ENCODE measurements at regions not wholly inside any gene's neighbourhood (a gene's known extent, or its start where the extent isn't known, plus 50 kb on each side); places are given as distances from the start of the nearest gene placed in this dataset.

DNA sequence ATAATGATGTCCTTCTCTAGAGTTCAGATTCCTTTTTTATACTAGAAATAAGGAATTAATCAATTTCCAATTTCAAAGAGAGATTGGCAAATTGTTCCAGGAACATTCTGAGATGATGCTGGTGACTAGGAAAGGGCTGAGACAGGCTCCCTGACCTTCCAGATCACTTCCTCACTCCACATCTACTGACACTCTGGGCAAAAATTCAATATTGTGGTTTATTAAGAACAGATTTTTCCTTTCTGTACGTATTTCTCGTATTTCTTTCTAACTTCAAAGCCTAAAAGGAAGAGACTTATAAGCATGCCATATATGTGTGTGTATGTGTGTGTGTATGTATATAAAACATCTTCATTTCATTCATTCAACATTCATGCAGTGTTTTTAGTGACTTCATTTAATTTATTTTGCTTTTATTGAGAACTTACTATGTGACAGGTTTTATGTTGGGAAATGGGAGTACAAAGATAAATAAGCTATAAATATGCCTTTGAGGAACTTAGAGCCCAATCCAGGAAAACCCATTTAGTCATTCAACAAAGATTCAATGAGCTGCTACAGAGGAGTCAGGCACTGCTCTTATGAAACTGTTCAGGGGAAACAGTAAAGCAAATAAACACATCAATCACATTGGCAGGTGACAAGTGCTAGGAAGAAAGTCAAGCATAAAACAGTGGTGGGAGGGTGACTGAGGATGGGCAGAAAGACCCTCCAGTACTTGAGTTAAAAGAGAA lies 137.9 kb downstream of the RDH14 start:
- no peak for DNase-seq

DNA sequence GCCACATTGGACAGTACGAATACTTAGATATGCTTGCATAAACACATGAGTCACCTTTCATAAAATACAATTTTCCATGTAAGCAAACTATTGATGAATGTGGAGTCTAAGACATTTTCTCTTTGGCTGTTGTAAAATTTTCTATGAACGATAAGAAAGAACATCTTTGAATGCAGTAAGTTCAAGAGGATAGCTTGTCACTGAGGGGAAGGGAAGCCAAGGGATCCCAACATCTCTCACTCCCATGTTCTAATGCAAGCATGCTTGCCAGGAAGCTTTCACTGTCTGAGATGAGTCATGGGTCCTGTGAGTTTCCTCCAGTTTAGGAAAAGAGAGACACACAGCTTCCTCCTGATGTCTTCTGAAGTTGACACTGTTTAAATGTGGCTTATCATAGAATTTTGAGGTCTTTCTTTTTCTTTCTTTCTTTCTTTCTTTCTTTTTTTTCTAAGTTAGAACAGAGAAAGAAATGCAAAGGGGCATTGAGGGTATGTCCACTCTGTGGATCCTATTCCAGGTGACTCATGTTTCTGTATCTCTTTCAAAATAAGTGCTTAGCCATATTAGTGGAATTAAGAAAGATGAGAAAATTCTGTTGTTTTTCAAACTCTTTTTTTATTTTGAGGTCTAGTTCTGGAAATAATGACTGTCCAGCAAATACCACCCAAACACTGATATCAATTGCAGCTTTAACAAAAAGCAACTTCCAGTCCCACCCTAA lies 146.6 kb downstream of the RDH14 start:
- peak; percentile 50 for DNase-seq

DNA sequence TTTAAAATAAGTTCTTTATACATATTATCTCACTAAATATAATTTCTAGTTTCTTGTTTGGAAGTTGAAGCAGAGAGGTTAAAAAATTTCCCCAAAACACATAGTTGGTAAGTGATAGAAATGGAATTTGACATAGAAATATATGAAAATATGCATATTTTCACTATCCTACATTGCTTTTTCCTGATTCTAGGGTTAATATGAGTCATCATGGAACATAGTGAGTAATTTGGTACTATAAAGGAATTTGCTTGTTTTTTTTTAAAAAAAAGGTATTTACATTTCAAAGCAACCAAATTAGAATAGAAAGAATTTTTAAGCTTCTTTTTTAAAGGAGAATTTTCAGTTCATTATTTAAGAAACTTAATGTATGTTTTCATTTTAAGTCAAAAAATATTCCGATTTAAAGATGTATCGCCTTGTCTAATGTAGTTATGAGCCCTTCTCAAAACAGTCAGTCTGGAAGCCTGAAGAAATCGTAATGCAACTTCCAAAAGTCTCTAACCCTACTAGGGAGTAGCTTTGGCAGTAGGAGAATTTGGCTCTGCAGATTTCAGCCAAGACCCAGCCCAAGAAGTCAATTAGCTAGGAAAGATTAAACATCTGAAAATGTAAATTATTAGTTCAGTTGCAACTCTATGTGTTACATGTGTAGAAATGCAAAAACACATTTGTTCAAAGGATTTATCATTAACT lies 147.3 kb downstream of the RDH14 start:
- DNase-seq = no peak

DNA sequence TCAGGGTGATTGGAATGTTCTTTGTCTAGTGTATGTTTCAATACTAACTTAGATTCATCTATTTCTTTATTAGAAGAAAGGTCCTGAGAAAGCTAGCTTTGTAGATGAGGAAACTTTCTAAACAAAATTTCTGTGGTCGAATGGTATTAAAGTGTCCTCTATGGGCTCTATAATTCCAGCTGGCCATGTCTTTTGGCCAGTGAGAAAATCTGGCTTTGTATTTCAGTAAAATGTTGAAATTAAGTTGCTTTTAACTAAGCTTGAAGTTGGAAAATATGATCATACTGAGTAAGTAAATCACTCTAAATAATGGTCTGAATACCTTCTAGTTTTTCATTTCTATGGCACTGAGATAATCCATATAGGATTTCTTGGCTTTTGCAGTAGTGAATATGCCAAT lies 148.8 kb downstream of the RDH14 start:
- no peak for DNase-seq

DNA sequence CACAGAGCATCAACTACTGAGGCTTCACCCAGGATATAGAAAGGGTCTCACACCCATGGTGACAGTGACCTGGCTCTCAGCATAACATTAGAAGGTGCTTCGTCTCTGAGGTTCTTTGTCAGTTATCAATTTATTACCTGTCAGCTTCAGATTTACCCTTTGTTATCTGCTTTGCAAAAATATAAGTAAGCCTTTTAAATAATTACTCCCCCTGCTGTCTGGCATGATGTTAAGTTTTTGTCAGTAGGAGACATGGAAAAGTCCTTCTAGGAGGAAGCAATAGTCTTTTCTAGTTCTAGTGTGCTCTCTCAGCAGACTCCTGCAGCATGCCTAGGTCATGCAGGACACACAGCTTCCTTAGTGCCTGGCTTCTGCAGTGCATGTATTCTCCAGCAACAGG lies 149.9 kb downstream of the RDH14 start:
- DNase-seq = peak; percentile 7

DNA sequence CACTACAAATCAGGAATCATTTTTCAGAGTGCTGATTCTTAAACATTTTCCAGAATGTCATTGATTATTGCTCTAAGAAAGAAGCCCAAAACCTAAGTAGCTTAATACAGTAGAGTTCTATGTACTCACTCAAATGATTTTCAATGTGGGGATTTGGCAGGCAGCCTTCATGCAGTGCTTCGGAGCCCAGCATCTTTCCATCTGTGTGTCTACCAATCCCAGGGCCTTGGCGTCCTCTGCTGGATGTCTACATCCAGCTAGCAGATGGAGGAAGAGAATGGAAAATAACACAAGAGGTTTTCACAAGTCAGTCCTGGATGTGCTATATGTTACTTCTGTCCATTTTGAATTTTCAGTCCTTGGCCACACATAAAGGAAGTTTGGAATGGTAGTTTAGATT lies 151.8 kb downstream of the RDH14 start:
- DNase-seq = no peak

DNA sequence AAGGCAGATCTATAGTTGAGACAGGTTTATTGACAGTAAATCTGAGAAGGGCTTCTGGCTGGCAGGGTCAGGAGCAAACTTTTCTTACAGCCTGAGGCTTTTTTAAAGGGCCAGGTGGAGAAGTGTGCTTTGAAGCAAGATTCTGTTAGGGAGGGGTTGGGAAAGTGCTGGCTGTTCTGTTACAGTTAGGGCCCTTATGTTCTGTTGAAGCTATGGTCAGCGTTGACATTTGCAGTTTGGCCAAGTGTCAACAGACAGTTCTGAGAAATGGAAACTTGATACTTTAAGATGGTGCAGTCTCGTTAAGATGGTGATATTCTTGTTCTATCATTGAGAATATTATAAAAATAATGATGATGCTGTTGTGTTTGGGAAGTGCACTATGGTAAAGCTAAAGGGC lies 154.2 kb downstream of the RDH14 start:
- peak; percentile 39 for DNase-seq

DNA sequence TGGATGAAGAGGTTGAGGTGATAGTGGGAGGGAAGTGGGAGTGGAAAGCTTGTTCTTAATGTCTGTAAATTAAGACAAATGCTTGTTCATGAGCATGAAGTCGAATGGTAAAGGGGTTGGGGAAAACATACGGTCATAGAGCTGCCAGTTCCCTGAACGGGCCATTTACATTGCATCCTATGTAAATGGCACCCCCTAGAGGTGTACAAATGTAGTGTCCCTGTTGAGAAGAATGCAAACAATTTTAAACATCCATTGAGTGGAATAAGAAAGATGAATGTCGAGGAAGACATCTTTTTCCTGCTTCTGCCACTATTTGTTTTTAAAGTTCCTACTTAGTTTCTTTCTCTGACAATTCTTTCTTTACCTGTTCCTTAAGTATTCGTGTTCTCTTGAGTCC lies 155.7 kb downstream of the RDH14 start:
- peak; percentile 51 for DNase-seq

DNA sequence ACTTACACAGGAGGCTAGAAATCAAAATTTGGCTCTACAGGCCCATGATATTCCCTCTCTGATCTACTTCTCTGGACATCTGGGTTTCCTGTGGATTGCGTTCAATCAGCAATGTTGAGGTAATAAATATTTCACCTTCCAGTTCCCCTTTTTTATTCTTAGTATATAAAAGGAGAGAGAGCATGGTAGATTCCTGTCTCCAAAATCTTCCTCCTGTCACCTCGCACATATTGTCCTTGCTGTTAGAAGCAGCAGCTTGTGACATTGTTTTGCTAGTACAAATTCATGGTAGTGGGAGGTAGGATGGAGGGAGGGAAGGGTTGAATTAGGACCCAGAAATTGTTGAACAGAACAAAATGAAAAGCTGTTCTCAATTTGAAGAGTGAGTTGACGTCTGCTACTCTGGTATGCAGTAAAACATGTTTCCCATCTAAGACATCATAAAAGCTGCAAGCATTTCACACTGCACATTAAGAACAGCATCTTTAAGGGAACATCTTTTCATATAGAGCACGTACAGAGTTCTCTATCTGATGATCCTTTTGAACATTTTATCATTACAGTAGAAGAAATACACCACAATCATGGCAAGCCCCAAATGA lies 156.4 kb downstream of the RDH14 start:
- DNase-seq = no peak

DNA sequence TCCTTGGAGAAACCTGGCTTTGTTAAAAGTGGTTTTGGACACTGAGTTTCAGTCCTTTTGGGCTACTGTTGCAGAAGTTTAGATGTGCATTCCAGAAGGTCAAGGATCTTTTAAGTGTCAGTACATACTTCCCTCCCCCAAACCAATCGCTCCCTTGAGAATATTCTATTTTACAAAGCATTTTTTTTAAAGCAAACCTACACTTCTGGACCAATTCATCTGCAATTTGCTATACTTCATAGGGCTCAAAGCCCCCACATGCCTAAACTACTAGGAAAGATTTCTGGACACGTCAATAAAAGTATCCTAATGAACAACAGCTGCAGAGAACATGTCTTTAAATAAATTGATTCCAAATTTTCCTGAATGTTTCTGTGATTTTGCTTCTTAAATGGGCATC lies 157.6 kb downstream of the RDH14 start:
- DNase-seq = no peak

DNA sequence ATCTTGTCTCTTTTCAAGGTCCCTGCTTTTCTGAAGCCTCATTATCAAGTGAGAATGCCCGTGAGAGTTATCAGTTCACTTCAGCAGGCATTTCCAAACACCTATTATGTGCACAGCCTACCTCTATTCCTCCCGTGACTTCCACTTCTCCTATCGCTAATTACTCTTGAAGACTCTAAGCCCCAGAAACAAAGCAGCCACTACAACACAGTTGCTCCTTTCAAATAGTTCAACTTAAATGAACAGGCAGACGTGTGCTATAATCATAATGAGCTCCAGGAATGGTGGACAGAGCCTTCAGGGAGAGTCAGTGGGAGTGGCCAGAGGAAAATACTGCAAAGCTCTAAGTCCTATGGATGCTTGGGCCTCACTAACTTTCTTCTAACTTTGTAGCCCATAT lies 159.0 kb downstream of the RDH14 start:
- DNase-seq = no peak

DNA sequence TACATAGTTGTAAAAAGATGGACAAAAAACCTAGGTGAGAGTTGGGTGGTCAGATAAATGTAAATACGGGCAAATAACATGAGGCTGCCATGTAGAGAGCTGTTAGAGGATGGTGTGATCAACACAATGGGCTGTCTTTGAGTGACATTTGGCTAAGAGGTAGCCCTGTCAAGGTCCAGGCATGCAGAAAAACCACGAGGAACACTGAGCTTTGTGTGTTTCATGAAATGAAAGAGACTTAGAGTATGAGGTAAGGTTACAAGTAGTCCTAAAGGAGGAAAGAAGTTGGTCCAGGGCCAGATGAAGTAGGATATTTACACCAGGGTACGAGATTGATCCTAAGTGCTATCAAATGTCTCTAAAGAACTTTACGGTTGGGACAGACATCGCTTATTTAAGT lies 160.9 kb downstream of the RDH14 start:
- no peak for DNase-seq

DNA sequence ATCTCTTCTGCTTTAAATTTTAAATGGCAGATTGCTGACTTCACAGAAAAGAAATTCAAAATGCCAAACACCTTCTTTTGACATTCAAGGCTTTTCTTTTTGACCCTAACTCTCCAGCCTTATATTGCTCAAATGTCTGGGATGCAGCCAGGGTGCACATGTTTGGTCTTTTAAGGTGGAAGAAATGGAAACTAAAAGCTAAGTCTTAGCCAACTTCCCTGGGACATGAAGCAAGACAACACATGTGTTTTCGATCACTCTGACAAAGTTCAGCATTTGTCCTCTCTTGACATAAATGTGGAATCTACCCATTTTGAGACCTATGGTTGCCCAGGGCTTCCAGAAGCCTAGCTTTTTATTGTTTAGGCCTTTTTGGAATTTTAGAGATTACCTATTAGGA lies 161.6 kb downstream of the RDH14 start:
- DNase-seq = no peak

DNA sequence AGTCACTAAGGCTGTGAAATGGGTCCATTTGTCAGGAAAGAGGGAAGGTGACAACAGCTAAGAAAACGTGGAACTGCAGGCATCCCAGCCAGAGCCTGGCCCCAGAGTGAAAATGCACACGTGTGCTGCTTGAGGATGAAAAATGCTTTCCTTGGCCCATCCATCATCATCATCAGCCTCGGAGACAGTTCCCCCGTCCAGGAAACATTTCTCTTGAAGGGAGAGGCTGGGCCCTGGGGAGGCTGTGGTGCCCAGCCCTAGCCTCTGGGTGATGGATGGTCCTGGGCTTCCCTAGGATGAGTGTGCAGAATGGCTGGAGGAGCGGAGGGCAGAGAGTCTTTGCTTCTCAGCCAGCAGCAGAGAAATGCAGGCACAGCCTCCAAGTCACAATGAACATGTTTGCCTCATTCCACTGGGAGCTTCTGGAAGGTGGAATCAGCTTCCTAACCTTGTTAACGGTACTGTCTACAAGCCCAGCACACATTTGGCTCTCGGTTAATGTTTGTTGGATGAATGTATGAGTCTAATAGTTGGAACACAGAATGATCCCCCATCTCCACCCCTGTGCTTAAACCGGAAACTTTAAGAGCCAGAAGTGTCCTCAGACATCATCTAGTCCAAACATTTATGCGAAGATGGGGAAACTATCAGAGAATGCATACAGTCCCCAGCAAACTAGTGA lies 164.0 kb downstream of the RDH14 start:
- no peak for DNase-seq

DNA sequence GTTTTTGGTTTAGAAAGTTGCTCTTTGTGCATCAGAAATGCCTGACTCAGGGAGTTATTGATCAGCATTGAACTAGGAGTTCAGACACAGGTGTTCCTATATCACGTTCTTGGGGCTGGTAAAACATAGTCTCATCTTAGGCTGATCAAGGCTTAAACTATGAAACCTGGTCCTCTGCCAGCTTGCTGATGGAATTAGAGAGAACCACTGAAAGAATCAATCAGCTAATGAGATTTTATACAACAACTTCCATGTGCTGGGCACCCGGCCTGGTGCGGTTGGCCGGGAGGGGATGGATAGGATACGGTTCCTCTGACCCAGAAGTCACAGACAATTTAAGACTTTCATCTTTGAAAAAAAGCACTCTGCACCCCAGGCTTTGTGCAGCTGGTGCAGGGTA lies 164.9 kb downstream of the RDH14 start:
- DNase-seq = no peak

DNA sequence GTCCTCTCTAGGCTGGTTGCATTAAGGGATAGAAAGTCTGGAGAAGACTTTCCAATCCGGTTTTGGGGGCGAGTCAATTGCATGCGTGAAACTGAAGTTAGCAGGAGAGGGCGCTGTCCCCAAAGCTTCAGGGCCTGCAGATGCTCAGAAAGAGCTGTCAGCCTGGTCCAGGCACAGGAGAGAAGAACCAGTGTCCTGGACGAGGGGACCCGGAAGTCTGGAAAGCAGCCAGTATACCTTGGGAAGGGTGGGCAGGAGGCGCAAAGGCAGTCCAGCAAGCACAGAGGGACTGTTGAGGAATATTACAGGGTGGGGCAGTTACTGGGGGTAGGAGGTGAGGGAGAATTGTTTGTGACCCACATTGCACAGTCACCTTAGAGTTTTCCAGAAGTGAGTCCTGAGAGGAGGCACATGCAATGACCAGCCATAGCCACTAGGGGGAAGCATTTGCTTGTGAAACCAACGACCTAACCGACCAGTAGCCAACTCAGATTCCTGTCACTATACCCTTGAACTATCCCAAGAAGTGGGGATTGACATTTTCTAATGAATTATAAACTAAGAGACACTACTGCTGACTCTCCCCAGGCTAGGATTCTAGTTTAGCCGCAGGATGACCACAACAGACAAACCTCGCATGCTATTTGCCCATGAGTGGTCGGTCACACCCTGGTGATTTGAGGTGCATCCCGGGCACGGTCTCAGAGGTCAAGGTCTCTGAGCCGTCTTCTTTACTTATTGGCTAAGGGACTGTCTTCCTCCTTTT lies 172.8 kb downstream of the RDH14 start:
- peak; percentile 84 for DNase-seq

DNA sequence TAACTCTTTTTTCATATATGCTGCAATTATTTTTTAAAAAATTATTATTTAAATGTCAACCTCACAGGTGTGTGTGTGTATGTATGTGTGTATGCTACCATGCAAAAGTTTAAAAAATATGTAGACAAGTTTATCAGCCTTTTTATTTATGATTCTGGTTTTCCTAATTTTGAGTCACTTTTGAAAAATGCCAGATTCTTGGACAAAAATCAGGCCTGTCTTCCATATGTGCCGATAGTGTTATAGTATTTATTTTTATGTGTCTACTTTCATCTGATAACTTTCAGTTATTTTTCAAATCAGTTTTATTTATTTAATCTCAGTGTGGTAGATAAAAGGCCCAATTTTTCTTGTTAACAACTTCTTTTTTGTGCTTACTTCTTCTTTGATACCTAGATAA lies 176.2 kb downstream of the RDH14 start:
- DNase-seq = no peak

DNA sequence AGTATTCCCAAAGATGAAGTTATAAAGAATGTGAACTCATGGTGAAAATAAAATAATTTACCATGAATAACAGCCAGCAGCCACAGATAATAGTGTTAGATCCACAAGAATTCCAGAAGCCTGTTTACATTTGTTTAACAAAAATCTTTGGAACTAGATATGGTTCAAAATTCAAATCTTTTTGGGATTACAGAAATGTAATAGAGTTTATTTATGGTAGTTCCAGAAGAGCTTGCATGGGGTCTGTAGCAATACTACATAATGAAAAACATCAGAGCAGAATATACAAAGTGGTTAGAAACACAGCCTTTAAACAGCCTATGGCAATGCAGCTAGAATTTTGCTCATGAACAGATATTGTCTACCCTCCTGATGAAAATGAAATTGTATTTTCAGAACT lies 179.1 kb downstream of the RDH14 start:
- DNase-seq = no peak

DNA sequence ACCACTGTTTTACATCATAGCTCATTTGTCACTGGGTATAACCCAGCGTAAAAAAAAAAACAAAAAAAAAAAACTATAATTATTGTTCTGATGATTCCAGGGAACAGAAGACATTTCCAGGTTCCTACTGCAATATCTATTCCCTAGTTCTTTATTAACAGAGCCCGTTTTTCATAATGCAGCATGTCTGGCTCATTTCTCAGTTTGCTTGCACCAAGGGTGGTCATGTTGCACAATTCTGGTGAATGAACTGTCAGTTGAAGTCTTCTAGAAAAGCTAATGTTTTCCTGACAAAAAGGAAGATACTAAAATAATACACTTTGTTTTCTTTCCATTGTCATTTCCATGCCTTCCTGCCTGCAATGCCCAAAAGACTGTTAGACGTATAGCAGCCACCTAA lies 180.1 kb downstream of the RDH14 start:
- DNase-seq = no peak

DNA sequence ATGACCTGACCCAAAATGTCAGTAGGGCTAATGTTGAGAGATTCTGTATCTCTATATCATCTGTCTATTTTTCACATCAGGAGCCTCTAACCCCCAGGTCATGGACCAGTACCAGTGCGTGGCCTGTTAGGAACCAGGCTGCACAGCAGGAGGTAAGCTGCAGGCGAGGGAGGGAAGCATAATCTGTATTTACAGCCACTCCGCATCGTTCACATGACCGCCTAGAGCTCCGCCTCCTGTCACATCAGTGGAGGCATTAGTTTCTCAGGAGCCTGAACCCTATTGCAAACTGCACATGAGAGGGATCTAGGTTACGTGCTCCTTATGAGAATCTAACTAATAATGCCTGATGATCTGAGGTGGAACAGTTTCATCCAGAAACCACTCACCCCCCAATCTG lies 180.6 kb downstream of the RDH14 start:
- DNase-seq = no peak

DNA sequence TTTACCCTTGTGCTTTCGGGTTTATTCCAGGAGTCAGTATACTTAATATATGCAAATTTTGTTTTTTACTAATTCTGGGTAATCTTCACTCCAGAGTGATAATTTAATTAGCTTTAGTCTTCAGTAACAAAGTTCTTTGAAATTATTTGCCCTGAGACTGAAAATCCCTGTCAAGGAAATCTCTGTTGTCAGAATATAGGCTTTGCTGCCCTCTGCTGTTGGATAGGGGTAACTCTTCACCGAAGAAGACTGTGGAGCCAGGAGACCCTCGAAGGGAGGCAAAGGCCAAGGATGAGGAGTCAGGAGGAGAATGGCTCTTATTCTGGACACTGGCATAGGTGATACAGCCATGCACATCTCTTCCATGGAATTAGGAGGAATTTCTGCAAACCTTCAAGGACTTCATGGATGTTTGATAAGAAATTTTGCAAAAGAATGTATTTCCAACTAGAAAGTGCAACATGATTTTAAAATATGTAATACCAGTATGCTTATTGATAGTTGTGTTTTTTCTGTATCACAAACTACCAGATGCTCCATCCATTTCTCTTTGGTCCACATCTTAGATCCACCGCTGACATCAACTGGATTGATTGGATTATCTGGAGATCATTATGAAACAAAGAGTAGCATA lies 182.3 kb downstream of the RDH14 start:
- DNase-seq = peak; percentile 60

DNA sequence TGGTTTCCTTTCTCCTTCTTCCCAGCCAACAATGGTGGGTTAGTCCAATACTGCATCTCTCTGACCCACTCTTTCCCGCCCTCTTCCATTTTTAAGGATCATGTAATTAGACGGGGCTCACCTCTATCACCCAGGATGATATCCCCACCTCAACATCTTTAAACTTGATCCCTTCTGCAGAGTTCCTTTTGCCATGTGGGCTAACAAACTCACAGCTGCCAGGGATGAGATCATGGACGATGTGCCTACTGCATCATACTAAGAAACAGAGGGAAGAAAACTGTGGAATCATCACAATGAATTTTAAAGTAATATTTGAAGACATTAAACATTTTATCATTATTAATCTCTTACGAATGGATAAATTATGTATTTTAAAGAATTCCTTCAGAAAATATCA lies 183.5 kb downstream of the RDH14 start:
- no peak for DNase-seq
